ENCODE measurements at regions not wholly inside any gene's neighbourhood (a gene's known extent, or its start where the extent isn't known, plus 50 kb on each side); places are given as distances from the start of the nearest gene placed in this dataset.

- TF ChIP-seq POU5F1 (IDR thresholded peaks at IDR 0.05; ENCODE audit: borderline replicate concordance, low read depth, low read length, partially characterized antibody) (no peak), FOXP1 (CRISPR knock-in tag; IDR thresholded peaks at IDR 0.05) (no peak), SREBF2 (CRISPR knock-in tag; IDR thresholded peaks at IDR 0.05) (no peak), ZNF184 (CRISPR knock-in tag; IDR thresholded peaks at IDR 0.05) (no peak), HNRNPH1 (optimal IDR thresholded peaks at IDR 0.05; ENCODE audit: low read depth, low read length) (no peak), ZFP30 (CRISPR knock-in tag; IDR thresholded peaks at IDR 0.05; ENCODE audit: borderline replicate concordance) (no peak), HNRNPLL (IDR thresholded peaks at IDR 0.05; ENCODE audit: low read depth, low read length, poor library complexity, severe bottlenecking) (no peak), POLR2AphosphoS2 (IDR thresholded peaks at IDR 0.05; ENCODE audit: low read length) (no peak)
- TF ChIP-seq, protein P1, sequence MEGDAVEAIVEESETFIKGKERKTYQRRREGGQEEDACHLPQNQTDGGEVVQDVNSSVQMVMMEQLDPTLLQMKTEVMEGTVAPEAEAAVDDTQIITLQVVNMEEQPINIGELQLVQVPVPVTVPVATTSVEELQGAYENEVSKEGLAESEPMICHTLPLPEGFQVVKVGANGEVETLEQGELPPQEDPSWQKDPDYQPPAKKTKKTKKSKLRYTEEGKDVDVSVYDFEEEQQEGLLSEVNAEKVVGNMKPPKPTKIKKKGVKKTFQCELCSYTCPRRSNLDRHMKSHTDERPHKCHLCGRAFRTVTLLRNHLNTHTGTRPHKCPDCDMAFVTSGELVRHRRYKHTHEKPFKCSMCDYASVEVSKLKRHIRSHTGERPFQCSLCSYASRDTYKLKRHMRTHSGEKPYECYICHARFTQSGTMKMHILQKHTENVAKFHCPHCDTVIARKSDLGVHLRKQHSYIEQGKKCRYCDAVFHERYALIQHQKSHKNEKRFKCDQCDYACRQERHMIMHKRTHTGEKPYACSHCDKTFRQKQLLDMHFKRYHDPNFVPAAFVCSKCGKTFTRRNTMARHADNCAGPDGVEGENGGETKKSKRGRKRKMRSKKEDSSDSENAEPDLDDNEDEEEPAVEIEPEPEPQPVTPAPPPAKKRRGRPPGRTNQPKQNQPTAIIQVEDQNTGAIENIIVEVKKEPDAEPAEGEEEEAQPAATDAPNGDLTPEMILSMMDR (IDR thresholded peaks at IDR 0.05 in 2 of 3, conservative IDR thresholded peaks at IDR 0.05 in 1 of 3; ENCODE audit: insufficient read depth in 2 of 3, low read depth in 1 of 3, low read length in 3 of 3): no peak
Observed at GRCh38 chr15:35689266-35689665, 143.3 kb upstream of the DPH6 start.
